H9 (cell line): ENCODE measurements at regions not wholly inside any gene's neighbourhood (a gene's known extent, or its start where the extent isn't known, plus 50 kb on each side); places are given as distances from the start of the nearest gene placed in this dataset.

Experiments
- DNase-seq: peaks from one replicate; pipeline ENCODE4 v3.0.0-alpha.2; 2017
- H2AFZ ChIP-seq: one replicate; pipeline ENCODE4 v1.6.1; 2013; ENCODE audit warnings: mild to moderate bottlenecking, low read length, control low read depth, moderate library complexity
- H2AK5ac ChIP-seq: 2 replicates; pipeline ENCODE4 v1.6.1; 2013; ENCODE audit warnings: low read length, control low read depth, mixed read lengths; ENCODE audit not compliant: insufficient read length
- H2BK120ac ChIP-seq: one replicate; pipeline ENCODE4 v1.6.1; 2013; ENCODE audit warnings: low read depth, mild to moderate bottlenecking, low read length, control low read depth, inconsistent platforms; ENCODE audit not compliant: poor library complexity, severe bottlenecking
- H2BK12ac ChIP-seq: 2 replicates; pipeline ENCODE4 v1.6.1; 2013; ENCODE audit warnings: low read length, control low read depth, mixed read lengths, low read depth; ENCODE audit not compliant: insufficient read length
- H2BK15ac ChIP-seq: 2 replicates; pipeline ENCODE4 v1.6.1; 2013; ENCODE audit warnings: low read depth, low read length, control low read depth
- H2BK20ac ChIP-seq: one replicate; pipeline ENCODE4 v1.6.1; 2013; ENCODE audit warnings: low read depth, mild to moderate bottlenecking, low read length, control low read depth, inconsistent platforms; ENCODE audit not compliant: poor library complexity, severe bottlenecking
- H2BK5ac ChIP-seq: 2 replicates; pipeline ENCODE4 v1.6.1; 2013; ENCODE audit warnings: low read length, control low read depth, mixed read lengths; ENCODE audit not compliant: insufficient read length
- H3K14ac ChIP-seq: 2 replicates; pipeline ENCODE4 v1.6.1; 2013; ENCODE audit warnings: low read length, control low read depth; ENCODE audit not compliant: insufficient read depth
- H3K18ac ChIP-seq: 2 replicates; pipeline ENCODE4 v1.6.1; 2013; ENCODE audit warnings: low read depth, mild to moderate bottlenecking, mixed read lengths, low read length, control low read depth; ENCODE audit not compliant: insufficient read length
- H3K23ac ChIP-seq: 2 replicates; pipeline ENCODE4 v1.6.1; 2013; ENCODE audit warnings: low read length, control low read depth, mixed read lengths, low read depth; ENCODE audit not compliant: insufficient read length
- H3K23me2 ChIP-seq: 2 replicates; pipeline ENCODE4 v1.6.1; 2013; ENCODE audit warnings: low read depth, mild to moderate bottlenecking, mixed read lengths, low read length, control low read depth; ENCODE audit not compliant: insufficient read length, poor library complexity, severe bottlenecking
- H3K27ac ChIP-seq: 2 replicates; pipeline ENCODE4 v1.5.1; 2013; ENCODE audit warnings: low read length, control low read depth, mixed read lengths, low read depth; ENCODE audit not compliant: insufficient read length
- H3K27me3 ChIP-seq: 2 replicates; pipeline ENCODE4 v1.6.1; 2013; ENCODE audit warnings: low read length, control low read depth, inconsistent platforms; ENCODE audit not compliant: insufficient read depth
- H3K4ac ChIP-seq: 2 replicates; pipeline ENCODE4 v1.6.1; 2013; ENCODE audit warnings: low read depth, mild to moderate bottlenecking, control low read depth, inconsistent platforms, low read length, moderate library complexity
- H3K4me1 ChIP-seq: 2 replicates; pipeline ENCODE4 v1.6.1; 2013; ENCODE audit warnings: low read length, control low read depth, inconsistent platforms; ENCODE audit not compliant: insufficient read depth
- H3K4me2 ChIP-seq: 2 replicates; pipeline ENCODE4 v1.6.1; 2013; ENCODE audit warnings: low read length, control low read depth, mixed read lengths; ENCODE audit not compliant: insufficient read length, insufficient read depth
- H3K56ac ChIP-seq: 2 replicates; pipeline ENCODE4 v1.6.1; 2013; ENCODE audit warnings: low read depth, mild to moderate bottlenecking, mixed read lengths, low read length, control low read depth; ENCODE audit not compliant: insufficient read length
- H3K79me1 ChIP-seq: 2 replicates; pipeline ENCODE4 v1.6.1; 2013; ENCODE audit warnings: low read depth, mild to moderate bottlenecking, moderate library complexity, low read length, control low read depth, inconsistent platforms; ENCODE audit not compliant: insufficient read depth, poor library complexity, severe bottlenecking
- H3K79me2 ChIP-seq: 2 replicates; pipeline ENCODE4 v1.6.1; 2013; ENCODE audit warnings: low read length, control low read depth, inconsistent platforms; ENCODE audit not compliant: insufficient read depth
- H3K9ac ChIP-seq: 2 replicates; pipeline ENCODE4 v1.6.1; 2013; ENCODE audit warnings: low read length, control low read depth, mixed read lengths; ENCODE audit not compliant: insufficient read length; ENCODE audit errors: extremely low read depth
- H3K9me3 ChIP-seq: one replicate; pipeline ENCODE4 v1.6.1; 2013; ENCODE audit warnings: low read depth, low read length, inconsistent platforms; ENCODE audit not compliant: control insufficient read depth
- H3T11ph ChIP-seq: one replicate; pipeline ENCODE4 v1.6.1; 2013; ENCODE audit warnings: mild to moderate bottlenecking, low read length, control low read depth, inconsistent platforms
- H4K20me1 ChIP-seq: one replicate; pipeline ENCODE4 v1.6.1; 2013; ENCODE audit not compliant: control insufficient read depth, insufficient read length, insufficient read depth
- H4K5ac ChIP-seq: 2 replicates; pipeline ENCODE4 v1.6.1; 2013; ENCODE audit warnings: low read depth, mild to moderate bottlenecking, mixed read lengths, low read length, control low read depth; ENCODE audit not compliant: insufficient read length
- H4K8ac ChIP-seq: replicated peaks from 2 replicates; pipeline ENCODE4 v1.6.1; 2013; ENCODE audit warnings: low read length, control low read depth, mixed read lengths, low read depth; ENCODE audit not compliant: insufficient read length
- H4K91ac ChIP-seq: 2 replicates; pipeline ENCODE4 v1.6.1; 2013; ENCODE audit warnings: low read depth, mild to moderate bottlenecking, moderate library complexity, mixed read lengths, low read length, control low read depth; ENCODE audit not compliant: insufficient read length
- H3K27ac Mint-ChIP-seq, 3 experiments: 2 replicates in 2 of 3; 3 replicates in 1 of 3; pipeline ENCODE4 v1.8.0; 2020 to 2021; ENCODE audit warnings: mixed read lengths in 3 of 3, mild to moderate bottlenecking in 1 of 3, moderate library complexity in 1 of 3
- H3K27me3 Mint-ChIP-seq: 2 replicates; pipeline ENCODE4 v1.8.0; 2021; ENCODE audit warnings: low read depth, mild to moderate bottlenecking, moderate library complexity, mixed read lengths
- H3K36me3 Mint-ChIP-seq, 3 experiments: 2 replicates in 2 of 3; 3 replicates in 1 of 3; pipeline ENCODE4 v1.8.0; 2020 to 2021; ENCODE audit warnings: low read depth in 3 of 3, mixed read lengths in 3 of 3; ENCODE audit not compliant: insufficient read depth in 1 of 3
- H3K4me1 Mint-ChIP-seq, 2 experiments: 2 replicates each; pipeline ENCODE4 v1.8.0; 2020; ENCODE audit warnings: mixed read lengths in 2 of 2
- H3K4me3 Mint-ChIP-seq, 2 experiments: 2 replicates in 1 of 2; 3 replicates in 1 of 2; pipeline ENCODE4 v1.8.0; 2020 to 2021; ENCODE audit warnings: mild to moderate bottlenecking in 2 of 2, mixed read lengths in 2 of 2, moderate library complexity in 1 of 2
- H3K9me3 Mint-ChIP-seq, 2 experiments: 2 replicates in 1 of 2; 3 replicates in 1 of 2; pipeline ENCODE4 v1.8.0; 2020; ENCODE audit warnings: mild to moderate bottlenecking in 2 of 2, mixed read lengths in 2 of 2, moderate library complexity in 1 of 2
- CTCF ChIP-seq: fragments of 200-600 bp; sonication (generic); conservative IDR thresholded peaks from 3 replicates; pipeline ENCODE4 v1.8.0; 2021; ENCODE audit warnings: antibody characterized with exemption, mild to moderate bottlenecking
- WGBS: extraction: QIAGEN DNeasy Blood & Tissue Kit; methylation state at CpG from one replicate; pipeline ENCODE4 v1.1.7; 2013; ENCODE audit warnings: missing lambda C conversion rate, low lambda C conversion rate, mixed read lengths; ENCODE audit not compliant: insufficient read length; ENCODE audit errors: extremely low coverage; 5-methylcytosine and 5-hydroxymethylcytosine counted together

- Histone ChIP-seq H3K23me2 (no peaks in the 10 kb centered on the region), H3K4ac (no peak overlapping the region), H3K14ac (no peak overlapping the region), H3K9me3 (no peaks in the 10 kb centered on the region), H3K27ac (no peak overlapping the region), H3K4me1 (no peaks in the 10 kb centered on the region; the same call in 1 of the 2 replicates), H3K56ac (no peak overlapping the region), H2AFZ (no peak overlapping the region), H3K18ac (peak overlapping the region; percentile 44), H4K20me1 (no peaks in the 10 kb centered on the region), H3K27me3 (no peaks in the 10 kb centered on the region), H3K79me2 (no peaks in the 10 kb centered on the region), H2AK5ac (no peak overlapping the region), H4K5ac (no peak overlapping the region), H3T11ph (no peak overlapping the region), H3K79me1 (no peaks in the 10 kb centered on the region), H3K4me2 (no peak overlapping the region), H3K9ac (no peak overlapping the region), H2BK15ac (no peak overlapping the region), H2BK5ac (no peak overlapping the region), H2BK120ac (no peak overlapping the region), H2BK12ac (no peak overlapping the region), H2BK20ac (no peak overlapping the region), H4K91ac (no peak overlapping the region), H3K23ac (no peak overlapping the region), H4K8ac (no peak overlapping the region)
- Mint-ChIP-seq H3K27ac (peak overlapping the region in 2 of 3 experiments; percentile 2 to 78; a peak in 2 of 7 replicates), H3K4me3 (no peak overlapping the region; a peak in 1 of 5 replicates), H3K27me3 (no peaks in the 10 kb centered on the region), H3K4me1 (peaks cover 25% of the 10 kb centered on the region in 2 experiments), H3K9me3 (peaks cover 0 to 2% of the 10 kb centered on the region in 2 experiments; a peak in 1 of 5 replicates), H3K36me3 (peaks cover 0 to 2% (median 0%) of the 10 kb centered on the region in 3 experiments; a peak in 1 of 7 replicates)
- peak; percentile 73 for DNase-seq
- WGBS = no CpG with 5 or more reads among the region's 8 CpGs
- TF ChIP-seq CTCF = no peak
These were observed 52.2 kb upstream of the OSBPL11 start for GRCh38 chr3:125647318-125648014.
